GM12878 (cell line): ENCODE measurements at regions not wholly inside any gene's neighbourhood (a gene's known extent, or its start where the extent isn't known, plus 50 kb on each side); places are given as distances from the start of the nearest gene placed in this dataset.

Source experiments
- ASH2L ChIP-seq: fragments of 300-600, 200-600 bp; sonication (generic); IDR thresholded peaks from 2 replicates; pipeline ENCODE4 v1.6.1; 2017; ENCODE audit warnings: low read depth, mild to moderate bottlenecking, borderline replicate concordance
- BHLHE40 ChIP-seq, 2 experiments: fragments of 450-650 bp in 1 of 2; IDR thresholded peaks; 2 replicates each; pipeline ENCODE4 v1.6.1; 2011 to 2017; ENCODE audit warnings: low read depth in 2 of 2, borderline replicate concordance in 1 of 2, improper control_type of control experiment in 1 of 2, low read length in 1 of 2, mild to moderate bottlenecking in 1 of 2
- CEBPB ChIP-seq, 2 experiments: fragments of 150-350 bp in 1 of 2; IDR thresholded peaks; 2 replicates each; pipeline ENCODE4 v1.6.1; 2012 to 2014; ENCODE audit warnings: low read depth in 2 of 2, low read length in 2 of 2, borderline replicate concordance in 1 of 2, inconsistent platforms in 1 of 2
- EGR1 ChIP-seq, 2 experiments: IDR thresholded peaks; 1 replicate in 1 of 2; 2 replicates in 1 of 2; pipeline ENCODE4 v1.6.1; 2011 to 2012; ENCODE audit warnings: low read depth in 2 of 2, low read length in 2 of 2, borderline replicate concordance in 1 of 2, mild to moderate bottlenecking in 1 of 2, moderate library complexity in 1 of 2
- EP300 ChIP-seq, 2 experiments: fragments of 150-350 bp in 1 of 2; IDR thresholded peaks; 2 replicates each; pipeline ENCODE4 v1.6.1; 2011 to 2012; ENCODE audit warnings: low read depth in 2 of 2, low read length in 2 of 2, borderline replicate concordance in 1 of 2, improper control_type of control experiment in 1 of 2, inconsistent platforms in 1 of 2; ENCODE audit not compliant: control insufficient read depth in 1 of 2
- POLR2A ChIP-seq: IDR thresholded peaks from 2 replicates; pipeline ENCODE4 v1.6.1; 2011; ENCODE audit warnings: low read depth, mild to moderate bottlenecking, low read length
- POLR2AphosphoS5 ChIP-seq: IDR thresholded peaks from 2 replicates; pipeline ENCODE4 v1.6.1; 2011; ENCODE audit warnings: mild to moderate bottlenecking, low read length, inconsistent platforms
- RBBP5 ChIP-seq: fragments of 200-600 bp; sonication (generic); conservative IDR thresholded peaks from 2 replicates; pipeline ENCODE4 v1.6.1; 2016
- TBL1XR1 ChIP-seq: IDR thresholded peaks from 2 replicates; pipeline ENCODE4 v1.6.1; 2012; ENCODE audit warnings: low read depth, low read length, improper control_type of control experiment
- TF ChIP-seq, protein P1 (sequence below): fragments of 450-650 bp; formaldehyde crosslinking; IDR thresholded peaks from 2 replicates; pipeline ENCODE4 v1.5.0; 2022; ENCODE audit warnings: mild to moderate bottlenecking, missing genetic modification characterization
- TF ChIP-seq, protein P2 (sequence below), 3 experiments: IDR thresholded peaks in 2 of 3; conservative IDR thresholded peaks in 1 of 3; 2 replicates each; pipeline ENCODE4 v1.5.1; 2011; ENCODE audit warnings: low read depth in 3 of 3, low read length in 3 of 3, mild to moderate bottlenecking in 3 of 3, control low read depth in 2 of 3, moderate library complexity in 2 of 3, inconsistent platforms in 1 of 3, mixed read lengths in 1 of 3; ENCODE audit not compliant: control insufficient read depth in 2 of 3, insufficient read depth in 1 of 3; ENCODE audit errors: extremely low read depth in 1 of 3
- TF ChIP-seq, protein P3 (sequence below): IDR thresholded peaks from 2 replicates; pipeline ENCODE4 v1.6.1; 2012; ENCODE audit warnings: improper control_type of control experiment, low read depth, low read length; ENCODE audit not compliant: insufficient replicate concordance
- TF ChIP-seq, protein P4 (sequence below): IDR thresholded peaks from 2 replicates; pipeline ENCODE4 v1.6.1; 2012; ENCODE audit warnings: mild to moderate bottlenecking, low read depth, low read length

DNA sequence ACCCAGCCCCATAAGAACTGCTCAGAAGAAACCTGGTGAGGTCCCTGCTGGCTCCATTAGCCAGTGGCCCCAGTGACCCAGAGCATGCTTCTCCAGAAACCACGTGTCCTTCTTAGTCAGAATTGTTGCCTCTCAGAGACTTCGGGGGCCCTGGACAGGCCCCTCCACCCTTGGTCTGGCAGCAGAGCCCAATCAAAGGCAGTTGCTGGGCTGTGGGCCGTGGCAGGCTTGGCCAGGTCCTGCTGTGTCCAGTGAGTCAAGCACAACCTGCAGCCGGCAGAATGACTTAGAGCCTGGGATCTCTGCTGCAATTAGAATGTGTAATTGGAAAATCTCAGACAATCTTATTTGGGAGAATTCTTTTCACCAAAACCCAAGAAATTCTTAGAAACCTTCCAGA lies 502.0 kb upstream of the KLF4 start:
- TF ChIP-seq EGR1 (IDR thresholded peaks at IDR 0.05; ENCODE audit: borderline replicate concordance in 1 of 2, low read depth in 2 of 2, low read length in 2 of 2), result no peak
- TF ChIP-seq POLR2A, result no peak
- TF ChIP-seq, protein P1, sequence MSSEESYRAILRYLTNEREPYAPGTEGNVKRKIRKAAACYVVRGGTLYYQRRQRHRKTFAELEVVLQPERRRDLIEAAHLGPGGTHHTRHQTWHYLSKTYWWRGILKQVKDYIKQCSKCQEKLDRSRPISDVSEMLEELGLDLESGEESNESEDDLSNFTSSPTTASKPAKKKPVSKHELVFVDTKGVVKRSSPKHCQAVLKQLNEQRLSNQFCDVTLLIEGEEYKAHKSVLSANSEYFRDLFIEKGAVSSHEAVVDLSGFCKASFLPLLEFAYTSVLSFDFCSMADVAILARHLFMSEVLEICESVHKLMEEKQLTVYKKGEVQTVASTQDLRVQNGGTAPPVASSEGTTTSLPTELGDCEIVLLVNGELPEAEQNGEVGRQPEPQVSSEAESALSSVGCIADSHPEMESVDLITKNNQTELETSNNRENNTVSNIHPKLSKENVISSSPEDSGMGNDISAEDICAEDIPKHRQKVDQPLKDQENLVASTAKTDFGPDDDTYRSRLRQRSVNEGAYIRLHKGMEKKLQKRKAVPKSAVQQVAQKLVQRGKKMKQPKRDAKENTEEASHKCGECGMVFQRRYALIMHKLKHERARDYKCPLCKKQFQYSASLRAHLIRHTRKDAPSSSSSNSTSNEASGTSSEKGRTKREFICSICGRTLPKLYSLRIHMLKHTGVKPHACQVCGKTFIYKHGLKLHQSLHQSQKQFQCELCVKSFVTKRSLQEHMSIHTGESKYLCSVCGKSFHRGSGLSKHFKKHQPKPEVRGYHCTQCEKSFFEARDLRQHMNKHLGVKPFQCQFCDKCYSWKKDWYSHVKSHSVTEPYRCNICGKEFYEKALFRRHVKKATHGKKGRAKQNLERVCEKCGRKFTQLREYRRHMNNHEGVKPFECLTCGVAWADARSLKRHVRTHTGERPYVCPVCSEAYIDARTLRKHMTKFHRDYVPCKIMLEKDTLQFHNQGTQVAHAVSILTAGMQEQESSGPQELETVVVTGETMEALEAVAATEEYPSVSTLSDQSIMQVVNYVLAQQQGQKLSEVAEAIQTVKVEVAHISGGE, result no peak
- TF ChIP-seq, protein P2, sequence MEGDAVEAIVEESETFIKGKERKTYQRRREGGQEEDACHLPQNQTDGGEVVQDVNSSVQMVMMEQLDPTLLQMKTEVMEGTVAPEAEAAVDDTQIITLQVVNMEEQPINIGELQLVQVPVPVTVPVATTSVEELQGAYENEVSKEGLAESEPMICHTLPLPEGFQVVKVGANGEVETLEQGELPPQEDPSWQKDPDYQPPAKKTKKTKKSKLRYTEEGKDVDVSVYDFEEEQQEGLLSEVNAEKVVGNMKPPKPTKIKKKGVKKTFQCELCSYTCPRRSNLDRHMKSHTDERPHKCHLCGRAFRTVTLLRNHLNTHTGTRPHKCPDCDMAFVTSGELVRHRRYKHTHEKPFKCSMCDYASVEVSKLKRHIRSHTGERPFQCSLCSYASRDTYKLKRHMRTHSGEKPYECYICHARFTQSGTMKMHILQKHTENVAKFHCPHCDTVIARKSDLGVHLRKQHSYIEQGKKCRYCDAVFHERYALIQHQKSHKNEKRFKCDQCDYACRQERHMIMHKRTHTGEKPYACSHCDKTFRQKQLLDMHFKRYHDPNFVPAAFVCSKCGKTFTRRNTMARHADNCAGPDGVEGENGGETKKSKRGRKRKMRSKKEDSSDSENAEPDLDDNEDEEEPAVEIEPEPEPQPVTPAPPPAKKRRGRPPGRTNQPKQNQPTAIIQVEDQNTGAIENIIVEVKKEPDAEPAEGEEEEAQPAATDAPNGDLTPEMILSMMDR (IDR thresholded peaks at IDR 0.05 in 2 of 3, conservative IDR thresholded peaks at IDR 0.05 in 1 of 3; ENCODE audit: control insufficient read depth in 2 of 3, extremely low read depth in 1 of 3, insufficient read depth in 1 of 3, low read depth in 3 of 3, low read length in 3 of 3), result no peak
- TF ChIP-seq EP300 (IDR thresholded peaks at IDR 0.05; ENCODE audit: borderline replicate concordance in 1 of 2, control insufficient read depth in 1 of 2, low read depth in 2 of 2, low read length in 2 of 2), result no peak
- TF ChIP-seq, protein P3, sequence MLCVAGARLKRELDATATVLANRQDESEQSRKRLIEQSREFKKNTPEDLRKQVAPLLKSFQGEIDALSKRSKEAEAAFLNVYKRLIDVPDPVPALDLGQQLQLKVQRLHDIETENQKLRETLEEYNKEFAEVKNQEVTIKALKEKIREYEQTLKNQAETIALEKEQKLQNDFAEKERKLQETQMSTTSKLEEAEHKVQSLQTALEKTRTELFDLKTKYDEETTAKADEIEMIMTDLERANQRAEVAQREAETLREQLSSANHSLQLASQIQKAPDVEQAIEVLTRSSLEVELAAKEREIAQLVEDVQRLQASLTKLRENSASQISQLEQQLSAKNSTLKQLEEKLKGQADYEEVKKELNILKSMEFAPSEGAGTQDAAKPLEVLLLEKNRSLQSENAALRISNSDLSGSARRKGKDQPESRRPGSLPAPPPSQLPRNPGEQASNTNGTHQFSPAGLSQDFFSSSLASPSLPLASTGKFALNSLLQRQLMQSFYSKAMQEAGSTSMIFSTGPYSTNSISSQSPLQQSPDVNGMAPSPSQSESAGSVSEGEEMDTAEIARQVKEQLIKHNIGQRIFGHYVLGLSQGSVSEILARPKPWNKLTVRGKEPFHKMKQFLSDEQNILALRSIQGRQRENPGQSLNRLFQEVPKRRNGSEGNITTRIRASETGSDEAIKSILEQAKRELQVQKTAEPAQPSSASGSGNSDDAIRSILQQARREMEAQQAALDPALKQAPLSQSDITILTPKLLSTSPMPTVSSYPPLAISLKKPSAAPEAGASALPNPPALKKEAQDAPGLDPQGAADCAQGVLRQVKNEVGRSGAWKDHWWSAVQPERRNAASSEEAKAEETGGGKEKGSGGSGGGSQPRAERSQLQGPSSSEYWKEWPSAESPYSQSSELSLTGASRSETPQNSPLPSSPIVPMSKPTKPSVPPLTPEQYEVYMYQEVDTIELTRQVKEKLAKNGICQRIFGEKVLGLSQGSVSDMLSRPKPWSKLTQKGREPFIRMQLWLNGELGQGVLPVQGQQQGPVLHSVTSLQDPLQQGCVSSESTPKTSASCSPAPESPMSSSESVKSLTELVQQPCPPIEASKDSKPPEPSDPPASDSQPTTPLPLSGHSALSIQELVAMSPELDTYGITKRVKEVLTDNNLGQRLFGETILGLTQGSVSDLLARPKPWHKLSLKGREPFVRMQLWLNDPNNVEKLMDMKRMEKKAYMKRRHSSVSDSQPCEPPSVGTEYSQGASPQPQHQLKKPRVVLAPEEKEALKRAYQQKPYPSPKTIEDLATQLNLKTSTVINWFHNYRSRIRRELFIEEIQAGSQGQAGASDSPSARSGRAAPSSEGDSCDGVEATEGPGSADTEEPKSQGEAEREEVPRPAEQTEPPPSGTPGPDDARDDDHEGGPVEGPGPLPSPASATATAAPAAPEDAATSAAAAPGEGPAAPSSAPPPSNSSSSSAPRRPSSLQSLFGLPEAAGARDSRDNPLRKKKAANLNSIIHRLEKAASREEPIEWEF, result no peak
- no peak for TF ChIP-seq POLR2AphosphoS5
- TF ChIP-seq ASH2L, result no peak
- no peak for TF ChIP-seq TBL1XR1
- TF ChIP-seq, protein P4, sequence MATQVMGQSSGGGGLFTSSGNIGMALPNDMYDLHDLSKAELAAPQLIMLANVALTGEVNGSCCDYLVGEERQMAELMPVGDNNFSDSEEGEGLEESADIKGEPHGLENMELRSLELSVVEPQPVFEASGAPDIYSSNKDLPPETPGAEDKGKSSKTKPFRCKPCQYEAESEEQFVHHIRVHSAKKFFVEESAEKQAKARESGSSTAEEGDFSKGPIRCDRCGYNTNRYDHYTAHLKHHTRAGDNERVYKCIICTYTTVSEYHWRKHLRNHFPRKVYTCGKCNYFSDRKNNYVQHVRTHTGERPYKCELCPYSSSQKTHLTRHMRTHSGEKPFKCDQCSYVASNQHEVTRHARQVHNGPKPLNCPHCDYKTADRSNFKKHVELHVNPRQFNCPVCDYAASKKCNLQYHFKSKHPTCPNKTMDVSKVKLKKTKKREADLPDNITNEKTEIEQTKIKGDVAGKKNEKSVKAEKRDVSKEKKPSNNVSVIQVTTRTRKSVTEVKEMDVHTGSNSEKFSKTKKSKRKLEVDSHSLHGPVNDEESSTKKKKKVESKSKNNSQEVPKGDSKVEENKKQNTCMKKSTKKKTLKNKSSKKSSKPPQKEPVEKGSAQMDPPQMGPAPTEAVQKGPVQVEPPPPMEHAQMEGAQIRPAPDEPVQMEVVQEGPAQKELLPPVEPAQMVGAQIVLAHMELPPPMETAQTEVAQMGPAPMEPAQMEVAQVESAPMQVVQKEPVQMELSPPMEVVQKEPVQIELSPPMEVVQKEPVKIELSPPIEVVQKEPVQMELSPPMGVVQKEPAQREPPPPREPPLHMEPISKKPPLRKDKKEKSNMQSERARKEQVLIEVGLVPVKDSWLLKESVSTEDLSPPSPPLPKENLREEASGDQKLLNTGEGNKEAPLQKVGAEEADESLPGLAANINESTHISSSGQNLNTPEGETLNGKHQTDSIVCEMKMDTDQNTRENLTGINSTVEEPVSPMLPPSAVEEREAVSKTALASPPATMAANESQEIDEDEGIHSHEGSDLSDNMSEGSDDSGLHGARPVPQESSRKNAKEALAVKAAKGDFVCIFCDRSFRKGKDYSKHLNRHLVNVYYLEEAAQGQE, result no peak
- TF ChIP-seq BHLHE40 (IDR thresholded peaks at IDR 0.05; ENCODE audit: borderline replicate concordance in 1 of 2, low read depth in 2 of 2, low read length in 1 of 2), result no peak
- TF ChIP-seq RBBP5, result no peak
- no peak for TF ChIP-seq CEBPB (IDR thresholded peaks at IDR 0.05; ENCODE audit: borderline replicate concordance in 1 of 2, low read depth in 2 of 2, low read length in 2 of 2)
